ENCODE measurements at regions not wholly inside any gene's neighbourhood (a gene's known extent, or its start where the extent isn't known, plus 50 kb on each side); places are given as distances from the start of the nearest gene placed in this dataset.

DNA sequence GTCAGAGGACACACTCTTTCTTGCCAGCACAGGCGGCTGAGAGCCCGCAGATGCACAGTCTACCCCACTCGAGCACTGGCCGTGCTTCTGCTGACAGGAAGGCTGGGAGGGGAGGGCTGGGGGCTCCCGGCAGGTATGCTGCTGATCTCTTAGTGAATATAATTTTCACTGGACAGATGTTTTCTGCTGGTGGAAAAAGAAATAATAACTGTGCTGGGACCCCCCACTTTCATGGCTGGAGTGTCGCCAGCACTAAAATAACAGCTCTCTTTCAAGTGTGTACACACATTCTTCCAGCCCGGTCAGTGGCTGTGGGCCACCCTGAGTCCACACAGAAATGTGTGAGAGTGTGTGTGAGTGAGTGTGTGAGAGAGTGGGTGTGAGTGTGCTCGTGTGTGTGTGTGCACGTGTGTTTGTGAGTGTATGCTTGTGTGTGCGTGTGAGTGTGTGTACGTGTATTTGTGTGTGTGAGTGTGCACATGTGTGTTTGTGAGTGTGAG, 167.7 kb upstream of the USP24 start:
- FAIRE-seq, result no peak
- no peaks in the 10 kb centered on the region for H3K36me3 ChIP-seq (ENCODE audit: control insufficient read depth in 2 of 3, insufficient read depth in 3 of 3, low read length in 3 of 3)
- no peak overlapping the region for H3K4me3 ChIP-seq (ENCODE audit: low read length in 3 of 3)
- no peaks in the 10 kb centered on the region for H3K9me3 ChIP-seq (ENCODE audit: control insufficient read depth in 2 of 3, insufficient read depth in 1 of 3, low read length in 3 of 3)
- TF ChIP-seq, protein P1, sequence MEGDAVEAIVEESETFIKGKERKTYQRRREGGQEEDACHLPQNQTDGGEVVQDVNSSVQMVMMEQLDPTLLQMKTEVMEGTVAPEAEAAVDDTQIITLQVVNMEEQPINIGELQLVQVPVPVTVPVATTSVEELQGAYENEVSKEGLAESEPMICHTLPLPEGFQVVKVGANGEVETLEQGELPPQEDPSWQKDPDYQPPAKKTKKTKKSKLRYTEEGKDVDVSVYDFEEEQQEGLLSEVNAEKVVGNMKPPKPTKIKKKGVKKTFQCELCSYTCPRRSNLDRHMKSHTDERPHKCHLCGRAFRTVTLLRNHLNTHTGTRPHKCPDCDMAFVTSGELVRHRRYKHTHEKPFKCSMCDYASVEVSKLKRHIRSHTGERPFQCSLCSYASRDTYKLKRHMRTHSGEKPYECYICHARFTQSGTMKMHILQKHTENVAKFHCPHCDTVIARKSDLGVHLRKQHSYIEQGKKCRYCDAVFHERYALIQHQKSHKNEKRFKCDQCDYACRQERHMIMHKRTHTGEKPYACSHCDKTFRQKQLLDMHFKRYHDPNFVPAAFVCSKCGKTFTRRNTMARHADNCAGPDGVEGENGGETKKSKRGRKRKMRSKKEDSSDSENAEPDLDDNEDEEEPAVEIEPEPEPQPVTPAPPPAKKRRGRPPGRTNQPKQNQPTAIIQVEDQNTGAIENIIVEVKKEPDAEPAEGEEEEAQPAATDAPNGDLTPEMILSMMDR (IDR thresholded peaks at IDR 0.05; ENCODE audit: borderline replicate concordance, extremely low read depth, insufficient read depth), result no peak
- no peaks in the 10 kb centered on the region for H3K27me3 ChIP-seq (ENCODE audit: control insufficient read depth, insufficient read depth, low read length)
- H3K27ac ChIP-seq (ENCODE audit: low read depth in 2 of 2, low read length in 2 of 2), result no peak overlapping the region
- intact Hi-C loops (cut with DNase I), result no loop called here
- no peak overlapping the region for H3K9ac ChIP-seq (ENCODE audit: low read length in 3 of 3)
- DNase-seq, result peak in 1 of 5 donors; percentile 34
- peaks cover 0 to 5% (median 0%) of the 10 kb centered on the region in 3 donors for H3K4me1 ChIP-seq (ENCODE audit: control insufficient read depth in 2 of 3, insufficient read depth in 2 of 3, low read depth in 1 of 3, low read length in 3 of 3)

DNA sequence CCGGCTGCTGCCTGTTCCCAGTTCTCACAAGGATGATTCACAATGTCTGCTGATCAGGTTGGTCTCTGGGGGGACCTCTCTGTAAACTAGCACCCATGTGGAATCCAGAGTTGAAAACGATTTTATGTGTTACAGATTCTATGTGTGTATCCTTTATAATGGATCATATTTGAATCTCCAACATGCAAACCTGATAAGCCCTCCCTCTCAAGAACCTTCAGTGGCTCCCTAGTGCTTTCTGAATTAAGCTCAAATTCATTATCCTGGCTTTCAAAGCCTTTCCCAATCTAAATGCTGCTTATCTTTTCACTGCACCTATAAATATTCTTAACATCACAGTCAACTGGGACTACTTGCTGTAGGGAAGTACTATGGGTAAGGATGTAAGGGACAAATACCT, 166.8 kb upstream of the USP24 start:
- no peak for FAIRE-seq
- H3K4me3 ChIP-seq (ENCODE audit: low read length in 3 of 3), result no peak overlapping the region
- peaks cover 0 to 5% (median 0%) of the 10 kb centered on the region in 3 donors for H3K4me1 ChIP-seq (ENCODE audit: control insufficient read depth in 2 of 3, insufficient read depth in 2 of 3, low read depth in 1 of 3, low read length in 3 of 3)
- TF ChIP-seq, protein P1 (IDR thresholded peaks at IDR 0.05; ENCODE audit: borderline replicate concordance, extremely low read depth, insufficient read depth), result no peak
- no peaks in the 10 kb centered on the region for H3K9me3 ChIP-seq (ENCODE audit: control insufficient read depth in 2 of 3, insufficient read depth in 1 of 3, low read length in 3 of 3)
- H3K27ac ChIP-seq (ENCODE audit: low read depth in 2 of 2, low read length in 2 of 2), result no peak overlapping the region
- no peak overlapping the region for H3K9ac ChIP-seq (ENCODE audit: low read length in 3 of 3)
- DNase-seq, result no peak
- no peaks in the 10 kb centered on the region for H3K36me3 ChIP-seq (ENCODE audit: control insufficient read depth in 2 of 3, insufficient read depth in 3 of 3, low read length in 3 of 3)
- H3K27me3 ChIP-seq (ENCODE audit: control insufficient read depth, insufficient read depth, low read length), result no peaks in the 10 kb centered on the region
- intact Hi-C loops (cut with DNase I), result no loop called here

DNA sequence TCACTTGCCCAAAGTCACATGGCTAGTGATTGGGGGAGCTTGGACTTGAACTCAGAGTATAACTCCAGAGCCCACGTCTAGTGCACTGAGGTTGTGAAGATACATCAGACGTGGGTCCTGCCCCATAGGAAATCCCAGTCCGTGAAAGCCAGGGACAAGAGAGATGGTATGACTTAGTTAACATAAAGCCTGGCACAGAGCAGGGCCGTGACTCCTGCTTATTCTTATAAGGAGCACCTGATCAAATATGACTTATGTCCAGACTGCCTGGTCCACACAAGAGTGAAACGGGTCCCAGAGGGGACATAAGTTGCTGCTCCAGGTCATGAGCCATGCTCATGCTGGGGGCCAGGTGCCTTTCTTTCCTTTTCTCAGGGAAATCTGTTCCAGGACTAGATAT, 166.3 kb upstream of the USP24 start:
- Histone ChIP-seq H3K27me3 (ENCODE audit: control insufficient read depth, insufficient read depth, low read length) (no peaks in the 10 kb centered on the region), H3K4me1 (ENCODE audit: control insufficient read depth in 2 of 3, insufficient read depth in 2 of 3, low read depth in 1 of 3, low read length in 3 of 3) (peaks cover 0 to 5% (median 0%) of the 10 kb centered on the region in 3 donors), H3K27ac (ENCODE audit: low read depth in 2 of 2, low read length in 2 of 2) (no peak overlapping the region), H3K9ac (ENCODE audit: low read length in 3 of 3) (no peak overlapping the region), H3K36me3 (ENCODE audit: control insufficient read depth in 2 of 3, insufficient read depth in 3 of 3, low read length in 3 of 3) (no peaks in the 10 kb centered on the region), H3K4me3 (ENCODE audit: low read length in 3 of 3) (no peak overlapping the region), H3K9me3 (ENCODE audit: control insufficient read depth in 2 of 3, insufficient read depth in 1 of 3, low read length in 3 of 3) (no peaks in the 10 kb centered on the region)
- FAIRE-seq (no peak), DNase-seq (no peak)
- intact Hi-C loops (cut with DNase I), result no loop called here
- TF ChIP-seq, protein P1 (IDR thresholded peaks at IDR 0.05; ENCODE audit: borderline replicate concordance, extremely low read depth, insufficient read depth), result no peak

Measured in kidney (tissue), 13 donors.